OCI-LY7 (cell line): ENCODE measurements at regions not wholly inside any gene's neighbourhood (a gene's known extent, or its start where the extent isn't known, plus 50 kb on each side); places are given as distances from the start of the nearest gene placed in this dataset.

ENCODE experiments used
- BruUV-seq: library from RNA; stranded (reverse); fragments of 400-500 nt; replicated peaks from 2 replicates; lab custom pipeline; 2021; lab: Mats Ljungman, UMichigan
- CTCF ChIA-PET: fragments of 300-600 bp; sonication (Branson Sonifier 250); formaldehyde crosslinking; loops from one replicate; lab custom pipeline; 2022; ENCODE audit warnings: antibody characterized with exemption; ENCODE audit not compliant: unreplicated experiment; lab: Charles Lee
- POLR2A ChIA-PET: fragments of 300-600 bp; sonication (Branson Sonifier 250); formaldehyde crosslinking; loops from one replicate; lab custom pipeline; 2022; ENCODE audit warnings: antibody characterized with exemption; lab: Charles Lee
- DNase-seq: peaks from one replicate; pipeline ENCODE4 v3.0.0-alpha.2; 2015; ENCODE audit warnings: low spot score
- H2AFZ ChIP-seq: fragments of 200-600 bp; sonication (generic), shearing (Covaris generic); 2 replicates; pipeline ENCODE4 v1.6.1; 2014; ENCODE audit warnings: mild to moderate bottlenecking, antibody characterized with exemption, low read length, moderate library complexity
- H3K27ac ChIP-seq: fragments of 200-600 bp; sonication (generic); 2 replicates; pipeline ENCODE4 v1.5.1; 2014; ENCODE audit warnings: mixed run types, low read depth, mild to moderate bottlenecking, moderate library complexity, low read length, inconsistent platforms; ENCODE audit not compliant: poor library complexity, severe bottlenecking
- H3K36me3 ChIP-seq: fragments of 200-600 bp; sonication (generic); 2 replicates; pipeline ENCODE4 v1.6.1; 2014; ENCODE audit warnings: mild to moderate bottlenecking, antibody characterized with exemption, low read length, moderate library complexity, mixed read lengths; ENCODE audit not compliant: insufficient read depth
- H3K4me1 ChIP-seq: fragments of 200-600 bp; sonication (generic); 2 replicates; pipeline ENCODE4 v1.5.1; 2014; ENCODE audit warnings: mild to moderate bottlenecking, low read length; ENCODE audit not compliant: insufficient read depth, poor library complexity, severe bottlenecking
- H3K4me2 ChIP-seq: fragments of 200-600 bp; sonication (generic); 2 replicates; pipeline ENCODE4 v1.6.1; 2014; ENCODE audit warnings: mild to moderate bottlenecking, low read length
- H3K4me3 ChIP-seq: fragments of 200-600 bp; sonication (generic); 2 replicates; pipeline ENCODE4 v1.5.1; 2014; ENCODE audit warnings: mild to moderate bottlenecking, low read depth, low read length; ENCODE audit not compliant: poor library complexity, severe bottlenecking
- H3K79me2 ChIP-seq: fragments of 200-600 bp; sonication (generic); 2 replicates; pipeline ENCODE4 v1.6.1; 2016; ENCODE audit warnings: low read depth, mild to moderate bottlenecking, low read length, moderate library complexity, mixed read lengths; ENCODE audit not compliant: insufficient read depth
- H3K9me2 ChIP-seq: fragments of 200-600 bp; sonication (generic); 2 replicates; pipeline ENCODE4 v1.6.1; 2016; ENCODE audit warnings: mild to moderate bottlenecking, low read length, mixed read lengths; ENCODE audit not compliant: insufficient read depth
- H3K9me3 ChIP-seq: fragments of 200-600 bp; sonication (generic); 2 replicates; pipeline ENCODE4 v1.6.1; 2014; ENCODE audit warnings: mild to moderate bottlenecking, mixed run types, low read length, mixed read lengths
- H4K20me1 ChIP-seq: fragments of 200-600 bp; sonication (generic); 2 replicates; pipeline ENCODE4 v1.6.1; 2014; ENCODE audit warnings: mild to moderate bottlenecking, antibody characterized with exemption, low read length, moderate library complexity, mixed read lengths; ENCODE audit not compliant: insufficient read depth
- EZH2phosphoT487 ChIP-seq: fragments of 200-600 bp; sonication (generic); IDR thresholded peaks from 2 replicates; pipeline ENCODE4 v1.6.1; 2018; ENCODE audit warnings: low read depth, borderline replicate concordance, mild to moderate bottlenecking, mixed run types, antibody characterized with exemption, low read length, moderate library complexity, mixed read lengths
- intact Hi-C: fragments of 100-400 bp; cut with micrococcal nuclease; formaldehyde crosslinking; loops from one replicate; pipeline ENCODE4 v1.10.0; 2022; ENCODE audit not compliant: unreplicated experiment
- TF ChIP-seq, protein P1 (sequence below): fragments of 200-600 bp; sonication (generic); conservative IDR thresholded peaks from 2 replicates; pipeline ENCODE4 v1.5.1; 2014; ENCODE audit warnings: mild to moderate bottlenecking, antibody characterized with exemption, low read length, moderate library complexity, mixed read lengths

DNA sequence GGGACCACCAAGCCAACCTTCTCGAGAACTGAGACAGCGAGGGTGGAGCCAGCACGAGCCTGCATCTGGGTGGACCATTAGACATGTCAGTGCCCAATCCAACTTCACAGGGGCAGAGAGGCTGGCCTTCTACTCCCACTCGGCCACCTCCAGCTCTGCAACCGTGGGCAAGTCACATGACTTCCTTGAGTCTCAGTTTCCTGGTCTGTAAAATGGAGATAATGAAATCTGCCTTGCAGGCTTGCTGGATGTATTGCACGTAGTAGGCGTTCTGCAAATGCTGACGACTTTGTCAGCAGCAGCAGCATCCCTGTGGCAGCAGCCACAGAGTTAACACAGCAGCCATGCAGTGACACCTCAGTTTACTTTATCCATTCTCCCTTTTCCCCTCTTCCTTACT is 208.9 kb downstream of the GLI2 start:
- Histone ChIP-seq H3K9me2 (no peaks in the 10 kb centered on the region), H2AFZ (no peak overlapping the region), H3K4me1 (peaks cover 21% of the 10 kb centered on the region), H3K36me3 (no peaks in the 10 kb centered on the region), H4K20me1 (no peaks in the 10 kb centered on the region), H3K9me3 (no peaks in the 10 kb centered on the region), H3K4me2 (no peak overlapping the region), H3K27ac (no peak overlapping the region), H3K79me2 (no peaks in the 10 kb centered on the region), H3K4me3 (no peak overlapping the region)
- intact Hi-C loops: no loop called here
- TF ChIP-seq EZH2phosphoT487: no peak
- TF ChIP-seq, protein P1, sequence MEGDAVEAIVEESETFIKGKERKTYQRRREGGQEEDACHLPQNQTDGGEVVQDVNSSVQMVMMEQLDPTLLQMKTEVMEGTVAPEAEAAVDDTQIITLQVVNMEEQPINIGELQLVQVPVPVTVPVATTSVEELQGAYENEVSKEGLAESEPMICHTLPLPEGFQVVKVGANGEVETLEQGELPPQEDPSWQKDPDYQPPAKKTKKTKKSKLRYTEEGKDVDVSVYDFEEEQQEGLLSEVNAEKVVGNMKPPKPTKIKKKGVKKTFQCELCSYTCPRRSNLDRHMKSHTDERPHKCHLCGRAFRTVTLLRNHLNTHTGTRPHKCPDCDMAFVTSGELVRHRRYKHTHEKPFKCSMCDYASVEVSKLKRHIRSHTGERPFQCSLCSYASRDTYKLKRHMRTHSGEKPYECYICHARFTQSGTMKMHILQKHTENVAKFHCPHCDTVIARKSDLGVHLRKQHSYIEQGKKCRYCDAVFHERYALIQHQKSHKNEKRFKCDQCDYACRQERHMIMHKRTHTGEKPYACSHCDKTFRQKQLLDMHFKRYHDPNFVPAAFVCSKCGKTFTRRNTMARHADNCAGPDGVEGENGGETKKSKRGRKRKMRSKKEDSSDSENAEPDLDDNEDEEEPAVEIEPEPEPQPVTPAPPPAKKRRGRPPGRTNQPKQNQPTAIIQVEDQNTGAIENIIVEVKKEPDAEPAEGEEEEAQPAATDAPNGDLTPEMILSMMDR: no peak
- no TSS peak for BruUV-seq
- ChIA-PET POLR2A (no interaction called here), CTCF (no interaction called here)
- DNase-seq: no peak

GRCh38 chr2:120945091-120945490 is 209.4 kb downstream of the GLI2 start:
- H3K27ac ChIP-seq: no peak overlapping the region
- ChIA-PET POLR2A (interaction anchor here (0.6 to 0.8 kb wide), 2 partner anchors 106 to 286 kb away, joined by 3 read pairs; no protein-coding TSS in a partner anchor), CTCF (no interaction called here)
- DNase-seq: no peak
- intact Hi-C loops: no loop called here
- H3K9me3 ChIP-seq: no peaks in the 10 kb centered on the region
- no peaks in the 10 kb centered on the region for H3K79me2 ChIP-seq
- TF ChIP-seq, protein P1: no peak
- TF ChIP-seq EZH2phosphoT487: no peak
- no peak overlapping the region for H2AFZ ChIP-seq
- no peaks in the 10 kb centered on the region for H4K20me1 ChIP-seq
- no peaks in the 10 kb centered on the region for H3K36me3 ChIP-seq
- no peaks in the 10 kb centered on the region for H3K9me2 ChIP-seq
- H3K4me3 ChIP-seq: no peak overlapping the region
- BruUV-seq: no TSS peak
- H3K4me2 ChIP-seq: no peak overlapping the region
- peaks cover 26% of the 10 kb centered on the region for H3K4me1 ChIP-seq

- intact Hi-C loops: no loop called here
- no peaks in the 10 kb centered on the region for H3K79me2 ChIP-seq
- CTCF ChIA-PET: no interaction called here
- POLR2A ChIA-PET: interaction anchor here (0.6 to 0.8 kb wide), 3 partner anchors 105 to 342 kb away, joined by 3 to 4 read pairs (median 3); no protein-coding TSS in a partner anchor
- no peaks in the 10 kb centered on the region for H4K20me1 ChIP-seq
- no peak overlapping the region for H3K4me3 ChIP-seq
- no peaks in the 10 kb centered on the region for H3K9me2 ChIP-seq
- no peaks in the 10 kb centered on the region for H3K9me3 ChIP-seq
- no peak for TF ChIP-seq EZH2phosphoT487
- TF ChIP-seq, protein P1: no peak
- peaks cover 35% of the 10 kb centered on the region for H3K4me1 ChIP-seq
- no peak overlapping the region for H2AFZ ChIP-seq
- DNase-seq: no peak
- H3K36me3 ChIP-seq: no peaks in the 10 kb centered on the region
- H3K4me2 ChIP-seq: no peak overlapping the region
- no peak overlapping the region for H3K27ac ChIP-seq
- BruUV-seq: no TSS peak
These were observed 210.3 kb downstream of the GLI2 start for GRCh38 chr2:120945832-120946499.
